Hematopoietic multipotent progenitor cell treated with erythropoietin and hydrocortisone succinate and interleukin-3 and kit ligand, for 6 days (in vitro differentiated cells): ENCODE measurements at regions not wholly inside any gene's neighbourhood (a gene's known extent, or its start where the extent isn't known, plus 50 kb on each side); places are given as distances from the start of the nearest gene placed in this dataset.

Experiments used
- DNase-seq: peaks from one replicate; pipeline ENCODE4 v3.0.0-alpha.2; 2015

- no peak for DNase-seq
Measured at GRCh38 chr21:14869984-14870852, 194.6 kb downstream of the NRIP1 start.

GRCh38 chr21:14866859-14867765 lies 197.7 kb downstream of the NRIP1 start:
- DNase-seq, result no peak

DNA sequence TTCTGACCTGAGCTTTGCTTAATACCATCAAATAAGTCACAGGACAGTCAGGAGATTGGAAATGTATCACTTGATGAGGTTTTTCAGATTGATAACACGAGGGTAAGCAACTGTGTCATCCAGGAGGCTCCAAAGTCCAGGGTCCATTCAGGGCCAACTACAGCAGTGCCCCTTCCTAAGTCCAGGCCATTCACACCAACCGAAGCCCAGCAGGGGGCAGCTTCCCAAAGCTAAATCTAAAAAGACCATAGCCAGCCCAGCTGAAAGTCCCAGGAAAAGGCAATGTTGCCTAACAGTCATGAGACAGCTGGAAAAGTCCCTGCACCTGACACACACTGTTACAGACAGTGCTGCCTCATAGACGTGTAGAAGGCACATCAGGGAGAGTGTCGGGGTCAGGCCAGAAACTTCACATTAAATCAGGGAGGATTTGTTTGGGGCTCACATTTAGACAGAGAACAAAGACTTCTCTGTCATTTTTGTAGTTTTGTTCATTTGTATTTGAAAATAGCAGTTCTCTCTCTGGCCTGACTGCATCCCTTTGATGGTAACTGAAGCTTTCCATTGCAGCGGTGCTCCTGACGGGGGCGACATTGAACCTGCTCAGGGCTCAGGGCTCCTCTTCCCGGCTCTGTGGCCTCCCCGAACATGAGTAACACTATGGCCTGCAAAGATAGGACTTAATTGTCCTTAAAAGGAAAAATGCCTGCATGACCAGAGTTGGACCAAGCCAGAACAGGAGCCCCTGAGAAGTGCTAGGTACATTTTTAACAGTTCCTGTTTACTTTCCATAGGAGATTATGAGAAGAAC lies 200.4 kb downstream of the NRIP1 start:
- peak; percentile 74 for DNase-seq

GRCh38 chr21:14863745-14864210 lies 201.0 kb downstream of the NRIP1 start:
- DNase-seq, result peak; percentile 30

DNA sequence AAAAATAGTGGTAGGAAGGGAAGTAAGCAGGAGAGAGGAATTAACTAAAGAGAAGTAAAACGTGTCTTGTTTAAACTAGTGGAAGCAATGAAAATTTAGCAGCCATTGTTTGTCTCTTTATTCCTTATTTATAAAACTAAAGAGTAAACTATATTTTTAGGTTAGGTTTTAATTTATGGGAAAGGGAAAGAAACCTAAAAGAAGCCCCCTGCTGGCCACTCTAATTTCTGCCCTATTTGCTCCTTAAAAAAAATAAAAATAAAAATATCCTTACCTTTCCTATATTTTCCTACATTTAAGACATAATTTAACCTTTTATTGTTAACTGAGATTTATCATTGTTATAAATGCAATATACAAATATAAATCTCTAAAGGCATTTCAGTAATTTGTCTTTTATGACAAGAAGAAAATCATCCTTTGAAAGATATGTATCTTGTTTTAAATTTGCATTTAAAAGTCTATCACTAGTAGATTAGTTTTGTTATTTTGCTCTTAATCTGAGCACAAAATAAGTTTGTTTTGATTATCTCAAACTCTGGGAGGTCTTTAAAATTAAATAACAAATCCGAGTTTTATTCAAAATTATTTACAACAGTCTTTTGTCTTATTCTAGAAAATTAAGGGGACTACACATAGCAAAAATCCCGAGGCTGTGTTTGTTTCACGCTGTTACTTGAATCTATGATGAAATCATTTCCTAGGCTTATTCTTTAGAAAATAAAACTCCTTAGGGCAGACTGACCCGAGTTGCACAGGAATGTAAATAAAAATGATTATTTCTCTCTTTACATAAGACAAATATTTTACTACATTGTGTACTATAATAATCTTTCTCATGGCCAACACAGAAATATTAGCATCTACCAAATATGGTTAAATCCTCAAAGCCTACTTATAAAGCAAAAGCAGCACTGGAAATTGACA lies 201.7 kb downstream of the NRIP1 start:
- DNase-seq, result peak; percentile 73

GRCh38 chr21:14858311-14858710 lies 206.5 kb downstream of the NRIP1 start:
- DNase-seq, result peak; percentile 47

DNA sequence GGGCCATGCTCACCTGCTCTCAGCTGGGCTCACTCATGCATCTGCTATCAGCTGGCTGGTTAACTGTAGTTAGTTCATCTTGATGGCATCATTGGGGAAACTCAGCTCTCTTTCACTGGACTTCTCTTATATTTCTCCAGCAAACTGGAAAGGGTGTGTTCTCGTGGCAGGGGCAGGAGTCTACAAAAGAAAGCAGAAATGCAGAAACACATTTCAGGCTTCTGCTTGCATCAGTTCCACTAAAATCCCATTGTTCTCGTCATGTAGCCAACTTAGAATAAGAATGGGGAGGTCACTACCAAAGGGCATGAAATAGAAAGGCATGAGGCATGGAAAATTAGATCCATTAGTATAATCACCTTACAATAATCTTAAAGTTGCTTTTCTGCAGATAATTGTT lies 207.3 kb downstream of the NRIP1 start:
- no peak for DNase-seq

DNA sequence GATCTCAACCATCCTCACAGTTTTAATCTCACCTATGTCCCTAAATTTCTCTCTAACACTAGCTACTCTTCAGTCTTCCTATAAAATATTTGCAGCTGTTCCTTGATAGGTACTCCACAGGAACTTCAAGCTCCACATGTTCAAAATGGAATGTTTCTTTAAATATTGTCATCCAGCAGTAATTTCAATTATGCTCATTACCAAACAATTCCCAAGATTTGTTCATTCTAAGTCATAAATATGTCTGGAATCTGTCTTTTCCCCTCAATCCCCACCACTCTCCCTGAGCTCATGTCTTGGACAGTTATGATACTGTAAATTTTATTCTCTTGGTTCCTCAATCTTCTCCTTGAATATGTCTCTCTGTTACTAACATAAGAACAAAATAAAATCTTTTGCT lies 214.4 kb downstream of the NRIP1 start:
- no peak for DNase-seq

DNA sequence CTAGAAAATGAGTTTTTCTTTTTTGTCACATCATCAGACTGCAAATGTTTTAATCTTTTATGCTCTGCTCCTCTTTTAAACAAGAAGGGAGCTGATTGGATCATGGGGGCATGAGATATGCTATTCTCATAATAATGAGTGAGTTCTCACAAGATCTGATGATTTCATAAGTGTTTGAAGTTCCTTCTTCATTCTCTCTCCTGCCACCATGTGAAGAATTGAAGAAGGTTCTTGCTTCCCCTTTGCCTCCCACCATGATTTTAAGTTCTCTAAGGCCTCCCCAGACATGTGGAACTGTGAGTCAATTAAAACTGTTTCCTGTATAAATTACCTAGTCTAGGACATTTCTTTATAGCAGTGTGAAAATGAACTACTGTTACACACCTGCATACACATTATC lies 218.2 kb downstream of the NRIP1 start:
- DNase-seq, result no peak

DNA sequence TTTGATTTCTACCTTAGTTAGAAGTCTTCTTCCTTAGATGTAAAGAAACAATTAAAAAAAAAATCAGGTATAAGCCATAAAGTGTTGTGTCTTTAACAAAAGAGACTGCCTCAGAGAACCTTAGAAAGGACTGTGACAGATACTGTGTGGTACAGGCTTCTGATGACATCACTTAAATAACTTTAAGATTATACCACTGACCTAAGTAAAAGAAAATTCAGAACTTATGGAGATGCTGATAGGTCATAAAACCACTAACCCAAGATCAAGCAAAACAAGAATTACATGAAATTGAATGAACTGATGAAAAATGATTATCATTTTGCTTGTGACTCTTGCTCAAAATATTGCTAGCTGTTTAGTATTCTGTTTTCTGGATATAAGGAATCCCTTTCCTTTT lies 220.8 kb downstream of the NRIP1 start:
- no peak for DNase-seq

GRCh38 chr21:14842601-14843000 lies 222.2 kb downstream of the NRIP1 start:
- DNase-seq, result no peak

GRCh38 chr21:14841511-14842472 lies 223.0 kb downstream of the NRIP1 start:
- no peak for DNase-seq

- no peak for DNase-seq
Measured at GRCh38 chr21:14838400-14838799, 226.4 kb downstream of the NRIP1 start.

DNA sequence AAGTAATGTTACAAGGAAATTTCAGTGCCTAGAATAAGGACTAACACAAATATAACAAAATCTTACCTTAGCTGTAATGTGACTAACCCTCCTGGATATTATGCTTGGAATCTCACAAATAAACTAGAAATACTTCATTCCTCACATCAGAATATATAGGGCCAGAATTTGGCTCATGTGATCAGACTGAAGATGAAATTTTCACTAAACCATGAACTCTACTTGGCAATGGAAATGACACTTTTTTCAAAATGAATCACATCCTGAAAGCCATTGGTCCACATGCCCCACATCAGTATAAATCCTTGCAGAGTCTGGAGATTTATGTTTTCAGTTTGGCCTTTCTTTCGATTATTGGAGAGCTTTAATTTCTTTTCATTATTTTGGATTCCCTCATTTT lies 227.8 kb downstream of the NRIP1 start:
- DNase-seq, result no peak

GRCh38 chr21:14833666-14834351 lies 231.0 kb downstream of the NRIP1 start:
- no peak for DNase-seq

DNA sequence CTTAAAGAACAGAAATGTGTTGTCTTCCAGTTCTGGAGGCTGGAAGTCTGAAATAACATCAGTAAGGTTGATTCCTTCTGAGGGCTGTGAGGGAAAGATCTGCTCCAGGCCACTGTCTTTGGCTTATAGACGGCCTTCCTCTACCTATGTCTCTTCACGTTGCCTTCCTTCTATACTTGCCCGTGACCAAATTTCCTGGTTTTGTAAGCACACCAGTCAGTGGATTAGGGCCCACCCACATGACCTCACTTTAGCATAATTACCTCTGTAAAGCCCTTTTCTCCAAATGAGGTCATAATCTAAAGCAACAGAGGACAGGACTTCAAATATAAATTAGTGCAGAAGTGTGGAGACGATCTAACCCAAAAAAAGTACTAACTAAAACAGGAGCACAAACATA lies 231.6 kb downstream of the NRIP1 start:
- no peak for DNase-seq

- no peak for DNase-seq
Measured at GRCh38 chr21:14830307-14830706, 234.5 kb downstream of the NRIP1 start.

- no peak for DNase-seq
Measured at GRCh38 chr21:14829685-14830084, 235.1 kb downstream of the NRIP1 start.

- DNase-seq, result no peak
Measured at GRCh38 chr21:14827468-14827867, 237.3 kb downstream of the NRIP1 start.

GRCh38 chr21:14826630-14827029 lies 238.2 kb downstream of the NRIP1 start:
- DNase-seq, result no peak
